Mucosa of stomach (tissue), 1 donor: ENCODE measurements at regions not wholly inside any gene's neighbourhood (a gene's known extent, or its start where the extent isn't known, plus 50 kb on each side); places are given as distances from the start of the nearest gene placed in this dataset.
"Not testable (repeated sequence)": the region's sequence is repeated elsewhere in the genome, so short reads cannot be mapped to it uniquely, and the experiment has no call there.

Experiments used
- H3K27me3 ChIP-seq: one replicate; pipeline ENCODE4 v1.7.0; 2013; ENCODE audit warnings: mild to moderate bottlenecking, low read length; ENCODE audit not compliant: control insufficient read depth, insufficient read depth
- H3K36me3 ChIP-seq: one replicate; pipeline ENCODE4 v1.7.0; 2013; ENCODE audit warnings: low read length; ENCODE audit not compliant: control insufficient read depth, insufficient read depth
- H3K4me1 ChIP-seq: one replicate; pipeline ENCODE4 v1.7.0; 2013; ENCODE audit warnings: mild to moderate bottlenecking, low read length; ENCODE audit not compliant: control insufficient read depth, insufficient read depth
- H3K4me3 ChIP-seq: one replicate; pipeline ENCODE4 v1.7.0; 2013; ENCODE audit warnings: low read length
- H3K9ac ChIP-seq: one replicate; pipeline ENCODE4 v1.7.0; 2013; ENCODE audit warnings: mild to moderate bottlenecking, low read length, moderate library complexity
- H3K9me3 ChIP-seq: one replicate; pipeline ENCODE4 v1.7.0; 2013; ENCODE audit warnings: mild to moderate bottlenecking, low read length, moderate library complexity; ENCODE audit not compliant: control insufficient read depth
- donor health status: Pancreatic carcinoma.

DNA sequence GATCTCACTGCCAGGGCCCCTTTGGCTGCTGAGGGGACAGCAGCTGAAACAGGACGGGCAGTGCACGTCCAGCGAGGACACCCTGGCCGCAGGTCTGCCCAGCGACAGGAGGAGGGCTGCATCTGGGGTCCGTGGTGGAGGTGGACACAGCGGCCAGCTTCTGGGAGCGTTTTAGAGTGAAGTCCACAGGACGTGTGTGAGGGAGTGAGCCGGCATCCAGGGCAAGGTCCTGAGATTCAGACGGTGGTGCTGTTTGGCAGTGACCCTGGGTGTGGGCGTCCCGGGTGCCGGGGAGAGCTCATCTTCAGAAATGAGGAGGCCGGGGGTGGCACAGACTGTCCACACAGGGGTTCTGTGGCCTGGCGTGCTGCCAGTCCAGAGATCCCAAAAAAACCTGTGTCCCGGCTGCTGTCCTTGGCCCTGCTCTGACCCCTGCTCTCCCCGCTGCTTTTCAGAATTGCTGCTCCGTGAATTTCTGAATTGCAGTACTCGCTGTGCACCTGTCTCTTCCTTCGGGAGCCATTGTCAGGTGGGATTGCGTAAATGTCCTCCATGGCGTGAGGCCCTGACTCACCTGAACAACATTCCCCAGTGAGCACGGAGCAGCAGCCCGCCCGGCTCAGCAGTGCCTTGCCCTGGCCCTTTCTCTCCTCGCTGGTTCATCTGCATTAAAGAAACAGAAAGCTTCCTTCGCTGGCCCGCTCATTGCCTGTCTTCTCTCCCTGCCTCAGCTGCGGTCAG lies 183.5 kb upstream of the C14orf180 start:
- Histone ChIP-seq H3K27me3 (peaks cover 3% of the 10 kb centered on the region), H3K9me3 (no peaks in the 10 kb centered on the region)

DNA sequence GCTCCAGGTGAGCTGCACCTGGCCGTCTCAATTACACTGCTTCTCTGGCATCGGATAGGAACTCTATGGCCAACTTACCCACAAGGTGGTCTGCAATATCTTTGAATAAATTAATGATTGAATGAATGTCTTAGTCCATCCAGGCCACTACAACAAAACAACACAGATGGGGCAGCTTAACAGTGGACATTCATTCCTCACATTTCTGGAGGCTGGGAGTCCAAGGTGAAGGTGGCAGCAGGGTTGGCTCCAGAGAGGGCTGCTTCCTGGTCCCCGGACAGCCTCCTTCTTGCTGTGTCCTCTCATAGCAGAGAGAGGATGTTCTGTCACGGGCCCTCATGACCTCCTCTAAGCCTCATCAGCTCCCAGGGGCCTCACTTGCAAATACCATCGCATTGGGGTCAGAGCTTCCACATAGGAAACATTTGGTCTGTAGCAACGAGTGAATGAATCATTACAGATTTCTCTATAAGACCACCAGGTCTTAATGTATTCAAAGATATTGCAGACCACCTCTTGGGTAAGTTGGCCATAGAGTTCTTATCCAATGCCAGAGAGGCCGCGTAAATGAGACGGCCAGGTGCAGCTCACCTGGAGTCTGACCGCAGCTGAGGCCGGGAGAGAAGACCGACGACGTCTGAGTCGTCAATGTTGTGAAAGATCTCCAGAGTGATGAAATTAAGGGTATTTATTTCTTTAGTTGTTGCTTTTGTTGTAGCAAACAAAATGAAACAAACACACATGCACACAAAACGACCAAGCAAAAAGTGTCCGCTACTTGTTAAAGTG lies 182.7 kb upstream of the C14orf180 start:
- Histone ChIP-seq H3K36me3 (no peaks in the 10 kb centered on the region), H3K9ac (no peak overlapping the region), H3K9me3 (no peaks in the 10 kb centered on the region), H3K4me1 (no peaks in the 10 kb centered on the region), H3K27me3 (peaks cover 3% of the 10 kb centered on the region), H3K4me3 (no peak overlapping the region)

More for the DNA sequence above, 183.5 kb upstream of the C14orf180 start:
- H3K9ac ChIP-seq = no peak overlapping the region
- H3K36me3 ChIP-seq = no peaks in the 10 kb centered on the region
- no peak overlapping the region for H3K4me3 ChIP-seq
- H3K4me1 ChIP-seq = no peaks in the 10 kb centered on the region

DNA sequence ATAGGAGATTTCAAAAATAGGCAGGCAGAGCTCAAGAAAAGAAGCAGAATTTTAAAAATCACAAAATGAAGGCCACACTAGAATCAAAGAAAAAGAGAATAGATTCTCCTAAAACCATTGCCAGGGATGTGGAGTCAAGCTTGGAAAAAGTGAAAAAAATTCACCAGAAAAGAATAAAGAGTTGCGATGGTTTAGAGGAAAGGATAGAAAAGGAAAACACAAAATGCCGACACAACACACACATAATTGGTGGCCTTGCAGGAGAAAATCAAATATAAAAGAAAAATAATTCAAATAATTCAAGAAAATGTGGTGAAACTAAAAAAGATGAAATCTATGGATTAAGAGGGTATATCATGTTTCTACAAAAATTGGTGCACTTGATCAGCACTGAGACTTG lies 181.6 kb upstream of the C14orf180 start:
- Histone ChIP-seq H3K9ac (no peak overlapping the region), H3K36me3 (no peaks in the 10 kb centered on the region)

DNA sequence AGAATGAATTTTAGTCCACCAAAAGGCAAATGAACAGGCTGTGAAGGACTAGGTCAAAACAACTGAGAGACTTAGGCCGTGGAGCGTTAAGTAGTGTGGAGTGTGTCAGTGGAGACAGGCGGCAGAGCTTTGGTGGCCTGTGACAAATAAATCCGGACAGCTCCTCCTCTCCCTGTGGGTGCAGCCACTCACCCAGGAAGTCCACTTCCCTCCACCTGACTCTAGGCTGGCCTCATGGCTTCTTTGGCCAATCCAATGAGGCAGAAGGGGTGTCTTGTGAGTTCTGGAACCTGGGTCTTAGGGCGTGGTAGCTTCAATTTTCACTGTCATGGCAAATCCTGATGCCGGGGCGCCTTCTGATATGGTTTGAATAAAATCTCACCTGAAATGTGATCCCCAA lies 180.9 kb upstream of the C14orf180 start:
- Histone ChIP-seq H3K9ac (no peak overlapping the region), H3K27me3 (peaks cover 6% of the 10 kb centered on the region), H3K4me3 (no peak overlapping the region), H3K4me1 (no peaks in the 10 kb centered on the region), H3K36me3 (no peaks in the 10 kb centered on the region), H3K9me3 (no peaks in the 10 kb centered on the region)

More for the DNA sequence above, 181.6 kb upstream of the C14orf180 start:
- Histone ChIP-seq H3K9me3 (no peaks in the 10 kb centered on the region), H3K4me1 (no peaks in the 10 kb centered on the region), H3K4me3 (no peak overlapping the region), H3K27me3 (peaks cover 3% of the 10 kb centered on the region)

DNA sequence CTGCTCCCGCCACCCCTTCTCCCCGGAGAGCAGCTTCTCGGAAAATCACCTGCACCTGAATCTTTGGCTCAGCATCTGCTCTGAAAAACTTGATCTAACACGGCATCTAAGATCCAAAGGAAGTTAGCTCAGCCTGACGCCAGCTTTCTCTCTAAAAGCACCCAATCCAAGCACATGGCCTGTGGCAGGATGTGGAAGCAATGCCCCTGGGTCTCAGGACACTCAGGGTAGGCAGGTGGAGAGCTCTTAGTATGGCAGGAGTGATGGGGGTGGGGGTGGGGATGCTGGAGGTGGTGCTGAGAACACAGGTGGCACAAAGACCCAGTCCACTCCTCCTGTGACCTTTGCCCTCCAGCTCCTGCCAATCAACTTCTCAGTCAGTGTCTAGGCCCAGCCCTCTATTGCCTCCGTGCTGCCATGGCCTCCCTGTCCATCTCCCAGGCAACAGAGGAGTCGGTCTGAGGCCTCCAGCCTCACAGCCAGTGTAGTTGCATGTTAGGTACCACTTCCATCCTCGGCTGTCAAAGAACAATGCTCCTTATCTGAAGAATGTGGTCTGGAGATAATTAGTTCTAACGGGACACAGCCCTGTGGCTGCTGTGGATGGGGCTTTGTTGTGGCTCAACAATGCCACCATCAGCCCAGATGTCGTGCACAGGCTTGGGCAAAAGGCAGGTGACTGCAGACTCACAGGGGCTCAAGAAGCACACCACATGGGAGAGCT lies 180.0 kb upstream of the C14orf180 start:
- no peaks in the 10 kb centered on the region for H3K9me3 ChIP-seq
- H3K36me3 ChIP-seq = no peaks in the 10 kb centered on the region
- H3K9ac ChIP-seq = no peak overlapping the region
- H3K27me3 ChIP-seq = peaks cover 6% of the 10 kb centered on the region
- H3K4me3 ChIP-seq = no peak overlapping the region
- no peaks in the 10 kb centered on the region for H3K4me1 ChIP-seq

DNA sequence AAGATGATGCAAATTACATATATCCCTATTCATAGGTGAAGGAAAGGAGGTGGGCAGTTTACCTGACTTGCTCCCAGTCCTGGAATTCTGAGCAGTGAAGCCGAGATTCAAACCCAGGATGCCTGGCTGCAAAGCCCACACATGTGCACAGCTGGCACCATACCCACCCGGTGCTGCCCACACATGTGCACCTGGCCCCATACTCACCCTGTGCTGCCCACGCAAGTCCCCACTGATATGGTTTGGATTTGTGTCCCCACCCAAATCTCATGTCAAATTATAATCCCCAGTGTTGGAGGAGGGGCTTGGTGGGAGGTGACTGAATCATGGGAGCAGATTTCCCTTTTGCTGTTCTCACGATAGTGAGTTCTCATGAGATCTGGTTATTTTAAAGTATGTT lies 179.2 kb upstream of the C14orf180 start:
- H3K9me3 ChIP-seq = no peaks in the 10 kb centered on the region
- peaks cover 6% of the 10 kb centered on the region for H3K27me3 ChIP-seq
- H3K4me3 ChIP-seq = no peak overlapping the region
- H3K4me1 ChIP-seq = no peaks in the 10 kb centered on the region
- H3K9ac ChIP-seq = no peak overlapping the region
- H3K36me3 ChIP-seq = no peaks in the 10 kb centered on the region

DNA sequence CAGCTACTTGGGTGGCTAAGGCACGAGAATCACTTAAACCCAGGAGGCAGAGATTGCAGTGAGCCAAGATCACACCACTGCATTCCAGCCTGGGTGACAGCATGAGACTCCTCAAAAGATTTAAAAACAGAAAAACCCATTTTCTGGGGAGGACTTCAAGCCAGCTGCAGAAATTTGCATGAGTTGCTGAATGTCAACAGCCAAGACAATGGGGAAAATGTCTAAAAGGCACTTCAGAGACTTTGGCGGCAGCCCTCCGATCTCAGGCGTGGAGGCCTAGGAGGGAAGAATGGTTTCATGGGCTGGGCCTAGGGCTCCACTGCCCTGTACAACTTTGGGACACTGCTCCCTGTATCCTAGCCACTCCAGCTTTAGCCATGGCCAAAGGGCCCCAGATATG lies 177.8 kb upstream of the C14orf180 start:
- H3K9me3 ChIP-seq = no peaks in the 10 kb centered on the region
- peaks cover 2% of the 10 kb centered on the region for H3K27me3 ChIP-seq
- H3K36me3 ChIP-seq = no peaks in the 10 kb centered on the region
- no peak overlapping the region for H3K9ac ChIP-seq
- H3K4me3 ChIP-seq = no peak overlapping the region
- no peaks in the 10 kb centered on the region for H3K4me1 ChIP-seq

DNA sequence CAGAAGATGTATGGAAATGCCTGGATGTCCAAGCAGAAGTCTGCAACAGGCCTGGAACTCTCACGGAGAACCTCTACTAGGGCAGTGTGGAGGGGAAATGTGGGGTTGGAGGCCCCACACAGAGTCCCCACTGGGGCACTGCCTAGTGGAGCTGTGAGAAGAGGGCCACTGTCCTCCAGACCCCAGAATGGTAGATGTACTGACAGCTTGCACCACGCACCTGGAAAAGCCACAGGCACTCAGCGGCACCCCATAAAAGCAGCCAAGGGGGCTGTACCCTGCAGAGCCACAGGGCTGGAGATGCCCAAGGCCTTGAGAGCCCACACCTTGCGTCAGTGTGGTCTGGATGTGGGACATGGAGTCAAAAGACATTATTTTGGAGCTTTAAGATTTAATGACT lies 177.3 kb upstream of the C14orf180 start:
- not testable (repeated sequence) for H3K4me1 ChIP-seq, H3K9ac ChIP-seq, H3K36me3 ChIP-seq, H3K9me3 ChIP-seq, H3K27me3 ChIP-seq, H3K4me3 ChIP-seq

DNA sequence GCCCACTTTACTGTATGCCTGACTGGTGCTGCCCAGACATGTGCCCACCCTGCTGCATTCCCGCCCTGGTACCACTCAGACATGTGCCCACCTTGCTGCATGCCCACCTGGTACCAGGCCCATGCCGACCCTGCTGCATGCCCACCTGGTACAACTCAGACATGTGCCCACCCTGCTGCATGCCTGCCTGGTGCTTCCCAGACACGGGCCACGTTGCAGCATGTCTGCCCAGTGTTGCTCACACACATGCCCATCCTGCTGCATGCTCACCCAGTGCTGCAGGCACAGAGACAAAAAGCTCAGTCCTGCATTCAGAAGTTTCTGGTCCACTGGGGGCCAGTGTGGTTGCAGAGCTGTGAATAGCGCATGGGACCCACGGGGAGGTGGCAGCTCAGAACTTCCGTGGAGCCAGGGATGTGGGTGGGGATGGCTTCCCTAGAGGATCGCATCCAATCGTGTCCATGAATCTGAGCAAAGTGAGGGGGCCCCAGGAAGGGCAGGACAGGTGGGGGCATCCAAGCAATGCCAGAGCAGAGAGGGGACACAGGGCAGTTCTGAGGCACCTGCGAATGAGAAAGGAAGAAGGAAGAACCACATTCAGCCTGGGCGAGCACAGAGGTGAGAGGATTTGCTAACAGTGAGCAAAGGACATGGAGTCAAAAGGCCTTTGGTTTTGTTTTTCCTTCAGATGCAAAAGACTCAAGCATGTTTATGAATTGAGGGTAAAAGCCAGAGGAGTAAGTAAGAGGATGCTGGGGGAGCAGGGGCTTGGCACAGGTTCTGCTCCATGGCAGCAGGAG lies 175.9 kb upstream of the C14orf180 start:
- Histone ChIP-seq H3K36me3 (no peaks in the 10 kb centered on the region), H3K9me3 (no peaks in the 10 kb centered on the region), H3K4me3 (no peak overlapping the region), H3K9ac (no peak overlapping the region), H3K27me3 (peaks cover 2% of the 10 kb centered on the region), H3K4me1 (no peaks in the 10 kb centered on the region)

DNA sequence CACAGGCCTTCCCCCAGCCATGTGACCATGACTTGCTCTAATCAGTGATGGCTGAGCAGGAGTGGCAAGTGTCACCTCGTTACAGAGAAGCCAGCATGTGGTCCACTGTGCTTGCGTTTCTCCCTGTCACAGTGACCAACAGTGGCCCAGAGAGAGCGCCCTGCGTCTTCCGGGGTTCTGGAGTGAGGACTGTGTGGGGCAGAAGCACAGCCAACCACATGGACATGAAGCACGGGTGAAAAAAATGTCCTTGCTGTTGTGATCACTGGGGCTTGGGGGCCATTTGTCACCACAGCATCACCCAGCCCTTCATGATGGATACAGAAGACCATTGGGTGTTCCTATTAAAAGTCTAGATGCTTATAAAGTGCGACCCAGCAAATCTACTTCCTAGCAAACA lies 174.6 kb upstream of the C14orf180 start:
- H3K4me1 ChIP-seq = no peaks in the 10 kb centered on the region
- H3K9me3 ChIP-seq = no peaks in the 10 kb centered on the region
- H3K9ac ChIP-seq = no peak overlapping the region
- no peaks in the 10 kb centered on the region for H3K36me3 ChIP-seq
- no peak overlapping the region for H3K4me3 ChIP-seq
- H3K27me3 ChIP-seq = peaks cover 2% of the 10 kb centered on the region

DNA sequence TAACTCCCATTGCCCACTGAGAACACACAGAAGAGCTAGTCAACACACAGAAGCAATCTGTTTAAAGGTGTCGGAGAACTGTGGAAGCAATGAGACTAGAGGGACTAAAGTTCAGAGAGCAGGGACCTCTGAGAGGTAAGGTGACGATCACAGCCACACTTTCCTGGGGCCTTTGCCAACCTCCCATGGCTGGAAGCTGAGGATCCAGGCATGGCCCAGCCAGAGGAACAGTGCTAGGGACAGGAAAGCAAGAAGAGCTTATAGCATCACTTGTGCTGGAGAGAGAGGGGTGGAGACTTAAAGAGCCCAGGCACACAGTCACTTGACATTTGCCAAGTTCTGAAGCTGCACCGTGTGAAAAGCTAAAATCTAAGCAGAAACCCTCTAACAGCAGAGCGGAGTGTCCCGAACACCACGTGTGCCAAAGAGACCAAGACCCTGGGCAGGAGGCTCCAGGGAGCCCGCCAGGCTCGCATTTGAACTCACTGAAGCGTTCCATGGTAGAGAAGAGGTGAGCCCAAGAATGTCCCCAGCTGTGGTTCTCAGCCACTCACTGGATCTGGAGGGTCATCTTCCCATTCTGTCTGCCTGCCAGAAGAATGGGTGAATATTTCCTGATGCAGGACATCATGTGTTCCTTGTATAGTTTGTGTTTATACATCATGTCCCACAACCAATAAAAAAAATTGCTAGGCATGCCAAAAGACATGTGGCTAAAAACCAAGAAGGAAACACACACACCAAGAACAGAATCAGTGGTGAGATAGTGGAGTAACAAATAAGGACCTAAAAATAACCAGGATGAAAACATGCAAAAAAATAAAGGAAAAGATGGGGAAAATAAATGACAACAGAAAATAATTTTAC lies 174.0 kb upstream of the C14orf180 start:
- Histone ChIP-seq H3K9ac (no peak overlapping the region), H3K36me3 (no peaks in the 10 kb centered on the region), H3K27me3 (peaks cover 2% of the 10 kb centered on the region), H3K4me1 (no peaks in the 10 kb centered on the region), H3K9me3 (no peaks in the 10 kb centered on the region), H3K4me3 (no peak overlapping the region)
